ENCODE measurements at regions not wholly inside any gene's neighbourhood (a gene's known extent, or its start where the extent isn't known, plus 50 kb on each side); places are given as distances from the start of the nearest gene placed in this dataset.

DNA sequence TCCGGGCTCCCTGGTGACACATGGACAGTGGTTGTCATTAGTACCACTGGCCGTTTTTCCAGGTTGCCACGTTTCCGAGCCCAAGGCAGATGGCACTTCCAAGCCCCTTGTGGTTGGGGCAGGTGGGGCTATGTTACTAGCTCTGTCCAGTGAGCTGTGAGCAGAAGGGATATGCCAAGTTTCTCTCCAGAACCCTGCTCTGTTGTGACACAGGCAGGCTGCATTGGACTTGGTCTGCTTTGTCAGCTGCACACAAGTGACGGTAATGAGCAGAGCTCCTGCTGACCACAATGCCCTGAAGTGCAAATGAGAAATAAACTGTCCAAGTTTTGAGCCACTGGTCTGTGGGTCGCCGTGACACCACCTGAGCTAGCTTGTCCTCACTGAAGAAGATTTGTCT, 118.8 kb downstream of the GYPC start:
- DNase-seq (ENCODE audit: low spot score), result no peak

DNA sequence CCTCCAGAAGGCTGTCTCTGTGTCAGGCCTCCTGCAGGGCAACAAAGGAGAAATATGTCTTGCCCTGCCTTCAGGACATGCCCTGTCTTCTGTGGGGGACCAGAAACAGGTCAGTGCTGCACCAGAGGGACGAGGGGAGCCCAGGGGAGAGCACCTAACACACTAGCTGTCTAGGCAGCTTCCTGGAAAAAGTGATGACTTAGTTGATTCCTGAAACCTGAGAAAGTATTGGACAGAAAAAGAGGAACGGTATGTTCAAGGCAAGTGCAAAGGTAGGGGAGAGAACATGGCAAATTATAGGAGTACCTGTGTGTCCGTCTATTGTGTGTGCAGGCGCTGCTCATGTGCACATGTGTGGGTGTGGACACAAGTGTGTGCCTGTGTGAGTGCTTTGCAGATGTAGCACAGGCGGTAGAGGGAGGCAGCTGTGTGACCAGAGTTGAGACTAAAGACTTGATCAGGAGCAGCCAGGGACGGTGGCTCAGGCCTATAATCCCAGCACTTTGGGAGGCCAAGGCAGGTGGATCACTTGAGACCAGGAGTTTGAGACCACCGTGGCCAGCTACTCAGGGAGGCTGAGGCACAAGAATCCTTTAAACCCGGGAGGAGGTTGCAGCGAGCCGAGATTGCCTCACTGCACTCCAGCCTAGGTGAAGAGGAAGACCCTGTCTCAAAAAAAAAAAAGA, 119.5 kb downstream of the GYPC start:
- no peak for DNase-seq (ENCODE audit: low spot score)

DNA sequence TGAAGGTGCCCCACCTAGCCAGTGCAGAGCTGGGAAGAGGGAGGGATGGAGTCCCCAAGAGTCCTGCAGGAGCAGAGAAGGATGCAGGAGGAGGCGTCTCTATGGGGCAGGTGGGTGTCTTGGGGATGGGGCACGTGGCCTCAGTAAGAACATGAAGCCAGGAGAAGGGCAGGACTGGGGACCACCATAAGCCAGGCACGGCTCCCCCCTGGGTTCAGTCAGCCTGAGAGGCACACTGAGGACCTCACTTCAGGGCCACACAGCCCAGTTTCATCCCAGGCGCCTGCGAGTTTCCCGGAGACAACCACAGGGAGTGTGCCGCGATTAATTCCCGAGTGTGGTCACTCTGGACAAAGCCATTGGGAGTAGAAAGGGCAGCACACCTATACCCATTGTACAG, 120.3 kb downstream of the GYPC start:
- DNase-seq (ENCODE audit: low spot score), result no peak

DNA sequence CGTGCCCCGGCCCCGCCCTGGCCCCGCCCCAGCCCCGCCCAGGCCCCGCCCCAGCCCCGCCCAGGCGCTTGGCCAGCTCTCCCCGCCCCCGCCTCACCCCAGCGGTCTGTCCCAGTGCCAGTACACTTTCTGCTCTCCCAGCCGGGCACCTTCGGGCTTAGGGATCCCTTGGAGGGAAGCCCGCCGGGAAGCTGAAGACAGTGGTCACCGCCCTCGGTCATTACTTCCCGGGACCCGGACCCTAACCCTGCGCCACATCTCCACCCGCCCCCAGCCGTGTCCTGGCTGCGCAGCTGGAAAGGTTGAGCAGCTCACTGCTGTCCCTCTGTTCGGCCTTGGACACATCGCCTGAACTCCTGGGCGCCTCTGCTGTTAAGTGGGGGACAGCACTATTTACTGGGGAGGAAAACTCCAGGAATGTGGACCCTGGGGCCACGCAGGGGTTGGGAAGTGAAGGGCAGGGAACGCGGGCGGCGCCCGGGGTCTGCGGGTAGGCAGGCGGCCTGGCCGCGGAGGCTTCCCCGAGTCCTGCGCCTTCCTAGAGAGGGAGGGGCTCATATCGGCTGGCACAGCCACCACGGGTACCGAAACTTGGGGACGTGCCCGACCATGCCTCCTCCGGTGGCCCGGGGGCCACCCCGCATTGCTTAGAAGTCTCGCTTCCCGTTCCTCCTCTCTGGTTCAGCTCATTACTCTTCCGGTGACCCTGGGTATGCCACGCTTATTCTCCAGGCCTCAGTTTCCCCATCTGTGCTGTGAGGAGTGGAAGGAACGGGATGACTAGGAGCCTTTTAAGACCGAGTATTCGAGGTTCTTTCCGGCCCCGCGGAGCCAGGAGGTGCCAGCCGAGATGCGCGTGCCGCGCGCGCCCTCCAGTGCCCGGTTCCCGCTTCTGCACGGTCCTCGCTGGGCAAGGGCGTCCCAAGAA, 121.0 kb downstream of the GYPC start:
- peak; percentile 76 for DNase-seq (ENCODE audit: low spot score)

DNA sequence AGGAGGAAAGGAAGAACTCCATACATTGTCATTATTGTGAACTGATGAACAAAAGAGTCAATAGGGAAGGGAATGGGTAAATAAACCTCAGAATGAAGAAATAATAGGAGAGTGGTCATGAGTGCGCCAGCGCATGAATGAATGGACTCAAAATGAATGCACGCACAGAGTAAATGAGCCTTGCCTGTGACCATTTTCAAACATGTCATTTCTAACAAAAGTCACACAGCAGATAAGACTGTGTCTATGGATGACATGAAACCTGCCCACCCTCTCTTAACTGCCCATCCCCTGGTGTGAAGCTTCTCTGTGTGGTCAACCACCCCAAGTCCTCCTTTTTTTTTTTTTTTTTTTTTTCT, 121.1 kb upstream of the TEX51 start:
- no peak for DNase-seq (ENCODE audit: low spot score)

DNA sequence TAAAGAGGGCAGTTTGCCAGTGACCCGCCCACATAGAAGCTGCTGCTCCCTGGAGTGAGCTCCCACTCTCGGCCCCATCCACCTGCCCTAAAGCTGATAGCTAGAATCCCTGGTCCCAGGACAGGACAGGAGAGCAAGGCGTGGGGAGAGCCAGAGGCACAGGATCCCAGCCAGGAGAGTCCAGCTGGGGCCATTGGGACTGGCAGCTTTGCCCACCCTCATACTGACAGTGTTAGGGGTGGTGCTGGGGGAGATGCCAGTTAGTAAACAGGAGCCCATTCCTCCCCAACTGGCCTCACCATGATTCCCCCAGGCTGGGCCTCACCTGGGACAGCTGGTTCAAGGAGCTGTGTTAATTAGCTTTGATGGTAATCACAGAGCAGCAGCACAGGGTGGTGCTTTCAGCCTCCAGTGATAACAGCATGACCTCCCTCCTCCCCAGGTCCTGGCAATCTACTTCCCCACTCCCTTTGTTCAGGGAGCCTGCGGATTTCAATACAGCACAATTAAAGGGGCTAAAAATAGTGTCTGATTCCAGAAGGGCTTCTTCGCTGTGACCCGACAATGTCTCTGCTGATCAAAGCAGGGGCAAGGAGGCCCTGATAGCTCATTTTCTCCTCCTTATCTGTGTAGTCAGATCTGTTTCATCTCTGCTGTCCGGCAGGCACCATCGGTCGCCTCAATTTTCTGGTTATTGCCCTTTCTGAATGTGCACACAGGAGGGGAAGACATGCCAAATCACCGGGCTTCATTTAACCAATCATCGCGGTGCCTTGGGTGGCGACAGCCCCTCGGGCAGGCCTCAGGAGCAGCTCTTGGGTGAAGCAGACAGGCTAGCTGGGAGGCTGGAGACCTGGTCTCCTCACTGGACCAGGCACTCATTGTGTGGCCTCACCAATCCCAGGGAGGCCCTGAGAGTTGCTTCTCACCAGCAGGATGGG, 119.9 kb upstream of the TEX51 start:
- DNase-seq (ENCODE audit: low spot score), result no peak

DNA sequence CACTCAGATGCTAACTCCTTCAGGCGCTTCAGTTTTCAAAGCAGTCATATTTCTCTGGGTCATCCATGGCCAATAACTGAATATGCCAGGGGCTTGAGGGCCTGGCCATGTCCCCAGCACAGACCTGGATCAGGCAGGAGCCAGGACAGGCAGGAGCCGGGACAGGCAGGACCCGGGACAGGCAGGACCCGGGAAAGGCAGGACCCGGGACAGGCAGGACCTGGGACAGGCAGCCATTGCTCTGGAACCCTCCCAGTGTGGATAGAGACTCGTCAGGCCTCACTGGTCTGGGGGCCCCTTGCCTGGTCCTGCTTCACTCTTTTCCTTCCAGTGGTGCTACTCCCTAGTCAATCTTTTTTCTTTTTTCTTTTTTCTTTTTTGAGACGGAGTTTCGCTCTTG, 117.5 kb upstream of the TEX51 start:
- no peak for DNase-seq (ENCODE audit: low spot score)

DNA sequence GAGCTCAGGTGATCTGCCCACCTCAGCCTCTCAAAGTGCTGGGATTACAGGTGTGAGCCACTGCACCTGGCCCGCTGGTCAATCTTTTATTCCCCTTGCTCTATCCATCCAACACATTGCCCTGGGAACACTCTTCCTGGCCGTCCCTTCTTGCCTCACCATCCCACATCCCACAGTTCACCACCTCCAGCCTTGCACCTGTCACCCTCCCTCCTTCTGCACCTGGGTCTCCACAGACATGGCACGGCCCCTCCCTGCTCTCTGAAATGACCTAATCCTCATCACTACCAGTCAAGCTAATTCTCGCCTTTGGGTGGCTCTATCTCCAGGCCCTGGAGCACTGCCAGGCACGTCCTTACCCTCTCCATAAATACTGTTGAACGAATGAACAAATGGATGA, 116.9 kb upstream of the TEX51 start:
- DNase-seq (ENCODE audit: low spot score), result no peak

DNA sequence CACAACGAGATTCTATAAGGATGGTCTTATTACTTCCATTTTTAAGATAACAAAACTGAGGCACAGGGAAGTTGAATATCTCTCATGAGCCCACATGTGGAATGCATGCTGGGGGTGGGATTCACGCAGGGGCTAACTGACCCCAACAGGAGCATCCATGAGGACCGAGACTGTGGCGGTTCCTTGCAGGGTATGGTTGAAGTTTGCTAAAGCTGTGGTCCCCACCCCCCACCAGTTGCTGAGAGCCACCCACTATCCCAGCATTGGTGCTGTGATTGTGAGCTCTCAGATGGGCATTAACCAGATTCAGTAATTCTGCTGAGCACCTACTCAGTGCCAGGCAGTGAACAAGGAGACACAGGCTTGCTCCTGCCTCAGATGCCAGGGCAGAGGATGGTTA, 116.0 kb upstream of the TEX51 start:
- DNase-seq (ENCODE audit: low spot score), result no peak

DNA sequence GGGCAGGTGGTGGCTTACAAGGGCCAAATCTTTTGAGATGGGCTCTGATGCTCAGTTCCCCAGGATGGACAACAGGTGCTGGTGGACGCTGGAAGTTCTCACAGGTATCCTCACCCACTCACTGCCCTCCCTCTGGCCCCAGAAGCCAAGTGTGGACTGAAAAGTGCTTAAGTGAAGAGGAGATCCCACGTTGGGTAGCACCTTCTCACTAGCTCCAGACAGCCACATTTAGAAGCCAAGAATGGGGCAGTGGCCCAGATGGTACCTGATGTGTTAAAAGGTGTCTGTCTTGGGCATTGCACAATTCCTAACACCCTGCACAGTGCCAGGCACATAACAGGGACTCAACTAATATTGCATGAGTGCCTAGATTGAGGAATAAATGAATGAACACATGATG, 115.3 kb upstream of the TEX51 start:
- no peak for DNase-seq (ENCODE audit: low spot score)

DNA sequence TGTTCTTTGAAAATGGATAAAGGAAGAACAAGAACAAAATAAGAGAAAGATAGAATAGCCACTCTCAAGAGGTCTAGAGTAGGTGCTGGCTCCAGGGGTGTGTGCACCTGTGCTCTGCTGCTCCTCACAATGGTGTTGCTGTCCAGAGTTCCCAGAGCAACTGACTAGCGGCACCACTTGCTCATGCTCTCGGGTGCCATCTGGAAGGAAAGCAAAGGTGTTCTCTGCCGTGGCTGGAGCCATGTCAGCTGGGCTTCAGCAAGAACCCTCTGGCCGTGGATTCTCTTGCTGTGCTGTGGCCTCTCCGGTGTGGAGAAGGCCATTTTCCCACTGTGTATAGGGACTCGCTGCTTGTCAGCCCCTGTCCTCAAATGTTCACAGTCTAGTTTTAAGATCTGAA, 114.6 kb upstream of the TEX51 start:
- DNase-seq (ENCODE audit: low spot score), result no peak

DNA sequence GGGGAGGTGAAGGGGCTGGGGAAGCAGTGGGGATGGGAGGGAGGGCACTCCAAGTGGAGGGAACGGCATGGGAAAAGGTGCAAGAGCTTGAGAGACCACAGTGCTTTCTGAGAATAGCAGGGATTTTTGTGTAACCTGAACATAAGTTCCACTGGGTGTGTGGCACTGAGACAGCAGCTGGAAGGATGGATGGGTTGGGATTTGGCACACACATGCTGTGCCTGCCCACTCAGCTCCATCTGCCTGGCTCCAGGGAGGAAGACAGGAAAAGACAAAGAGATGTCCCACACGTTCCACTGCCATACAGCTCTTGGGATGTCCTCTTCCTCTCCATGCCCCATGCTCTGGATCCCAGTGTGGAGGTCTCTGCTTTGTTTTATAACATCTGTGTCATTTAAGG, 114.1 kb upstream of the TEX51 start:
- DNase-seq (ENCODE audit: low spot score), result no peak

DNA sequence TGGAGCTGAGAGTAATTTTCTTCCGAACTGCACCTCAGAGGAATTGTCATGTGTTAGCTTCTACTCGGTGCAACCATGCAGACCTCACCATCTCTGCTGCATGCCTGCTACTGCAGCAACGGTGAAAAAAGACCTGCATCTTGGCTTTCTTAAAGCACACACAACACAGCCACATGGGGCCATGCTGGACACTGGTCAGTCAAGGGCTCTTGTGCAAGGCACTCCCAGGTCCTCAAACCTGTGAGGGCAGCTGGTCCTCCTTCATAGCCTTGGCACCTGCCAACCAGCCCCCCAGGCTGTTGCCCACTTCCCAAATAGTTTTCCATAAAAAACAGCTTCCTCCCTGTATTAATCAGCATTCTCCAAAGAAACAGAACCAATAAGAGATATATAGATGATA, 113.5 kb upstream of the TEX51 start:
- no peak for DNase-seq (ENCODE audit: low spot score)

DNA sequence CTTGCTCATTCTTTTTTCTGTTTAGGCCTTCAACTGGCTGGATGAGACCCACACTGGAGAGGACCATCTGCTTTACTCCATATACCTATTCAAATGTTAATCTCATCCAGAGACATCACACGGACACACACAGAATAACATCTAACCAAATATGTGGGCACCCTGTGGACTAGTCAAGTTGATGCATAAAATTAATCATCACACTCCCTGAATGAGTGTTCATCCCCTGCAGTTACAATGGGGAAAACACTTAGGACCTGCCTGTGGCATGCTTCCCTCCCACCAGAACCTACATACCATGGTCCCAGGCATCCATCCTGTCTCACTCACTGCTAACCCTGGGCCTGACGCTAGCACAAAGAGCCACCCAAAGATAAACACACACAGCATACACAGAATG, 112.8 kb upstream of the TEX51 start:
- DNase-seq (ENCODE audit: low spot score), result no peak

DNA sequence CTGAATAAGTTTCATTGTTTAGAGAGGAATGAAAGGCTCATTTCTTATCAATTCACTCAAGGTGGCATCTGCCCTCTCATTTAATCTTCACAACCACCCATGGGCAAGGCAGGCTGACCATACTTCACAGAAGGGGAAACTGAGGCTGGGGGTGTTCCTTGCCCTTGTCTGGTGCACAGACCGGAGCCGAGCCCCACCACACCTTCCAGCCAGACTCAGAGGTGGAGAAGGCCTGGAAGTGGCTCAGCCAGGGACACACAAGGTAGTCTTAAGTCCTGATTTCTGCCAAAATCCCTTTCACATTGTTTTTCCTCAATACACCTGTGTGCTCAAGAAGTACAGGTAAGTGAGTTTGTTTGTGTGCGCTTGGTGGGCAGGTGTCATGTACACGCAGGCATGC, 111.9 kb upstream of the TEX51 start:
- no peak for DNase-seq (ENCODE audit: low spot score)

DNA sequence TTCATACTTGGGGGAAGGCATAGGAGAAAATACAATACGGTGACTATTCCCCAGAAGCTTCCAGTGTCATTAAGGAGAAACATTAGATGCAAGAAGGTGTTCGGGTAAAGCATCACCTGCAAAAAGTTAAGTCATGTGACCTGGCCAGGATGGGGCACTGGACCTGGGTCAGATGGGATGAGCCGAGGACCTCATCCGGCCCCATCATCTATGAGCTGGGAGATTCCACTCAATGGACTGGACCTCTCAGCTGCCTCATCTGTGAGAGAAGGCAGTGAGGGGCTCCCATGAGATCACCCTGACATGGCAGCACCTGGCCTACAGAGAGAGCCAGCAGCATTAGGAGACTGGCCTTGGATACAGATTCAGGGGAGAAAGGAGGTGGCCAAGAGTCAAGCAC, 111.4 kb upstream of the TEX51 start:
- DNase-seq (ENCODE audit: low spot score), result no peak

DNA sequence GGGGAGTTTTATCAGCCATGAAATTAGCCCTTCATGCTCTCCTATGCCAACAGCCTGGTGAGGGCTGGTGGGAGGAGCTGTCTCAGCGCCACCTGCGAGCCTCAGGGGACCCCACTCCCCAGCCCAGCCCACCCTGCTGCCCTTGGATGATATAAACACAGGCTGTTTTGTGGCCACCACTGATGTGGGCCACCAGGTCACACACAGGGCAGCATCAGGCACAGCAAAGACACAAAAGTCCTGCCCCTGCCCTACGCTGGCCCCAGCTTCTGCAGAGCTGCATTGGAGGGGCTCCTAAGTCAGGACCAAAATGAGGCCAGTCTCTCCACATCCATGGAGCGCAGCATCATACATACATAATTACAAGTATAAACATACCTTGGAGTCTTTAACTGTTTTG, 110.6 kb upstream of the TEX51 start:
- no peak for DNase-seq (ENCODE audit: low spot score)

DNA sequence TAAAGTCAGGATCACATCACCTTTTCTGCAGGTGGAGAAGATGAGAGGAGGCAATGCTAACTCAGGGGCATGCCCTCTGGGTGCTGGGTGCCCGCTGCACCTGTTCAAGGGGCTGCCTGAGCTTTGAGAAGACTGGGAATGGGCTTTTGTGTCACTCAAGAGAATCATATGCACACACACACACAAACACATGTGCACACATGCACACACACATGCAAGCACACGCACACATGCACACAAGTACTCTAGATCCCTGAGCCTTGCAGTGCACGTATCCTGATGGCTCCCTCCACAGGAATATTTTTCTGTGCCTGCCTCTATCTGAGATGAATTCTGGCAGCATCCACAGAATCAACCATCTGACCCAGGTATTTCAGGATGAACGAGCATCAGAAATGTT, 110.0 kb upstream of the TEX51 start:
- DNase-seq (ENCODE audit: low spot score), result no peak

DNA sequence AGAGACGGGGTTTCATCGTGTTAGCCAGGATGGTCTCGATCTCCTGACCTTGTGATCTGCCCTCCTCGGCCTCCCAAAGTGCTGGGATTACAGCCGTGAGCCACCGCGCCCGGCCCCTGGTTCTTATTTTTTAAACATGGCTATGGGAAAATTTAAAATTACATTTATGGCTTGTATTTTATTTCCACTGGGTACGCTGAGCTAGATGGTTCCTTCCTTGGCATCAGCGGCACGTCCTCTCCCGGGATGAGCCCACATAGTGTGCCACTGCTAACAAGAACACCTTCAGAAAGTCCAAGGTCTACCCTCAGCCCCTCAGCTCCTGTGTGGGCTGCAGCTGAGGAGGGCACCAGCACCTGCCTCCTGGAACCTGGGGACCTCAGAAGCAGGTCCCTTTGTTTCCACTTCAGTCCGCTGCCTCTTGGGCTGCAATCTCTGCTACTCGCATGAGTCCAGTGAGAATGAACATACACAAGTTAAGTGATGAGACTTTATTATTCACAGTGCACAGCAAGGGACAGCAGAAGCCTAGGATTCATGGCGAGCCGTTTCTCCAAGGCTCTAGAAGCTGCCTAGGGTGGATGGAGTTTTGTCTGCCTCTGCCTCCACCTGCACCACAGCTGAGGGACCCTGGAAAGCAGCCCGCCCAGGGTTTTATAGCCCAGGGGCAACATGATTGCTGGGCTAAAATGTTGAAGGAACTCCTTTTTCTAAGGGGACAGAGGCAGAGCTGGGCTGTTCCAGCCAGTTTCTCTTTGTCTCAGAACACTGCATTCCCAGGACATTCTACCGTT, 107.5 kb upstream of the TEX51 start:
- DNase-seq (ENCODE audit: low spot score), result no peak

DNA sequence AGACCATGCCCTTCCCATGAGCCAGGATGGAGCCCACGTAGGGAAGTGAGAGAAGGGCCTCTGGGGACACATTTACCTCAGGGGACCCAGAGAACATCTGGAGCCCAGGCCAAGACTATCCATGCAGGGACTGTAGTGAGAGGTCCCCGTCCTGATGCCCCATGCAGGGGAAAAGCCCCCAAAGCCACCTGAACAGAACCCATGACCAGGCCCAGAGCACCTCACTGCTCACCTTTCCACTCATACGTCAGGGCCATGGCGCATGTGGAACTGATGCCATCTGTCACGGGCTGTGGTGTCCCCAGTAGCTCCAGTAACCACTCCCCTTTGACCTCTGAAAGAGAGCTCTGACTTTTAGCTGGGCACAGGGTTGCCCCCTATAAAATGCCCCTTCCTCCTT, 106.5 kb upstream of the TEX51 start:
- DNase-seq (ENCODE audit: low spot score), result no peak

DNA sequence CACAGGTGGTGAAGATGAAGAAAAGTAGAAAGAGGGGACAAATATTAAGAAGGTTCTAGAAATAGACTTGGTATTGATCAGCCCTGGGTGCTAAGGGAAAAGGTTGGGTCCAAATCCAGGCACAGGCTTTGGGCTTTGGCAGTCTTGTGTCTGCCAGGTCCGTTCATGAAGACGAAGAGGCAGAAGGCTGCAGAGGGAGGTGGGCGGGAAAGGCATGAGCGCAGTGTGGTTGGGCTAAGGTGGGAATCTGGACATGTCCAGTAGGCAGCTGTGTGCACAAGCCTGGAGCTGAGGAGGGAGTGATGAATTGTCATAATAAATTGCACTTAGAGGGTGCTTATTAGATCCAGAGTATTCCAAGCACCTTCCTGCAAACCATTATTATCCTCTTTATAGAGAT, 105.7 kb upstream of the TEX51 start:
- DNase-seq (ENCODE audit: low spot score), result no peak

All from NAMALWA (cell line).